T47D (cell line): ENCODE measurements at regions not wholly inside any gene's neighbourhood (a gene's known extent, or its start where the extent isn't known, plus 50 kb on each side); places are given as distances from the start of the nearest gene placed in this dataset.
A peak's percentile ranks its signal among the peaks of the same experiment; 100 is the strongest.
"Not testable (repeated sequence)": the region's sequence is repeated elsewhere in the genome, so short reads cannot be mapped to it uniquely, and the experiment has no call there.

ENCODE experiments used
- DNase-seq, 2 experiments: peaks; one replicate each; pipeline versions ENCODE4 v3.0.0 to v3.0.0-alpha.2; 2011 to 2012; ENCODE audit warnings: low read depth in 1 of 2, low spot score in 1 of 2
- JUND ChIP-seq: IDR thresholded peaks from 2 replicates; pipeline ENCODE4 v1.6.1; 2012; ENCODE audit warnings: low read depth
- in situ Hi-C: cut with HindIII; loops from 2 replicates; pipeline ENCODE4 v1.10.0; 2016; ENCODE audit warnings: low sequenced_read_pairs, low pct_unique_long_range_greater_than_20kb

DNA sequence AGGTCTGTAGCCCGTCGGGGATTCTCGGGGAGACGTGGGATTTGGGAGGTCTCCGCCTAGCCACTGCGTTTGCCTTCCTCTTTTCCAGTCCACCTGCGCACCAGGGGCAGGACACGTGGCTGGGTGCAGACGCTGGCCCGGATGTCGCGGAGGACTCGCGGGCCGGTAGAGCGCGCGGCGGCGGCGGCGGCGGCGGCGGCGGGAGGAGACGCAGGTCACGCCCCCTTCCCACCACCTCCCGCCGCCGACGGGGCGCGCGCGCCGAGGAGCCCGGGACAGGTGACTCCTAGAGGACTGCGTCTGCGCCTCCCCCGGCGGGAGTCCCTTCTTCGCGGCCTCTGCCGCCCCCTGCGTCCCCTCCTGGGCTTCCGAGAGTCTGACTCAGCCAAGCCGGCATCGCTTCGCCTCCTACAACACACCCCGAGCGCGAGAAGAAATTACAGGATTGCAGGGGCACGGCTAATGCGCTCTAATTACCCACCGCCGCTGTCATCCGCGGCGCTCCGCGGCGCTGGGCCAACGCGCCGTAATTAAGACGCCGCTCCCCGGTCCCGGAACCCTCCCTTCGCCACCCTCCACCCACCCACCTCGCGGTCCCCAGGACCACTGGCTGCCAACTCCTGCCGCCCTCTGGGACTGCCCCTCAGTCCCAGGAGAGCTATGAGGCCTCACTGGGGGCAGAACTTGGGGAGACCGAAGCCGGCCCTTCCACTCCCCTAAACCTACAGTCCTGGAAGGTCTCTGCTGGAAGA lies 124.5 kb downstream of the MRPL14 start:
- DNase-seq = peak in 1 of 2 experiments; percentile 55
- in situ Hi-C loops = no loop called here
- TF ChIP-seq JUND = no peak

DNA sequence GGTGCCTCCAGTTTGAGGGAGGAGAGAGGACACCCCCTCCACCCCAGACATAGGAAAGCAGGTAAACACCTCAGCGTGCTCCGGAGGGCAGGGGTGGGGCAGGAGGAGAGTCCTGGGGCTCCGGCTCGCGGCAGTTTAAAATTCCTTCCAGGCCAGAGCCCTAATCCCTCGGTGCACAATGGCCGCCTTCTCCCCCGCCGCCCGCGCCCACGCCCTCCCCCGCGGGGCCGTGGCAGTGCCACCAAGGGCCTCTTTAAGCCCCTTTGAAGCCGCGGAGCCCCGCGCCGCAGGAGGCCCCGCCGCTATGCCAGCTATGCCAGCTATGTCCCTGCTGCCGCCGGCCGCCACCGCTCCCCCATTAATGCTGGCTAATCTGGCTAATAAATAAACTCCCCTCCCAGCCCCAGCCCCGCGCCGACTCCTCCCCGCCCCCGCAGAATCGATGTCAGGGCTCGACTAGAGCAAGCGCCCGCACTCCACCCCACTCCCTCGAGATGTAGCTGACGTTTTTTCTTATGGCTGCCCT lies 125.1 kb downstream of the MRPL14 start:
- no peak for TF ChIP-seq JUND
- peak in 1 of 2 experiments; percentile 42 for DNase-seq

DNA sequence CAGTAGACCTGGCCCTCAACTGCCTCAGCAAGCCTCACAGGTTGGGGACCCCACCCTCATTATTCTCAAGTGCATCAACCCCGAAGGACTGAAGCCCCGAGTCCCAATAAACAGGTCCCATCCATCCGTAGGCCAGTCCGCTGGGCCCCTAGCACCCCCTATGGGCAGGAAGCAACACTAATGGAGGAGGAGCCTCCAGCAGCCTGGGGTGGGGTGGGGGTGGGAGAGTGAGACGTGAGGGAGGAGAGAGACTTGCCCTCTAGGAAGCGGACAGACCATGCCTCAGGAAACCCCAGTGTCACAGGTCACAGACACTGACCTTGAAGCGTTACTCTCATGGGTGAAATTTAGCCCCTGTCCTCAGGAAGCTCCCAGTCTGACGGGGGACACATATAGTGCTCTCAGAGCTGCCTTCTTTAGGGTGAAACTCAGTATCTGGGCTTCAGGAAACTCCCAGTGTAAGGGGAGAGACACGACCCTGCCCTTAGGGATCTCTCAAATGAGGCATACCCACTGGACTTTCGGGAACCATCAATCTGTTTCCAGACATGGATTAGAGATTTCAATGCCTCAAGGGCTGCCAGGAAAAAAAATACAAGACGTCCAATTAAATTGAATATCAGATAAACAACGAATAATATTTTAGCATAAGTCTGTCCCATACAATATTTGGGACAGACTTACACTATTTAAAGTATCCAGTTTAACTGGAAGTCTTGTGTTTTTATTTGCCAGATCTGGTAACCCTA lies 125.8 kb downstream of the MRPL14 start:
- in situ Hi-C loops = no loop called here
- peak in 1 of 2 experiments; percentile 35 for DNase-seq
- TF ChIP-seq JUND = no peak

More for the DNA sequence above, 125.1 kb downstream of the MRPL14 start:
- in situ Hi-C loops = no loop called here

DNA sequence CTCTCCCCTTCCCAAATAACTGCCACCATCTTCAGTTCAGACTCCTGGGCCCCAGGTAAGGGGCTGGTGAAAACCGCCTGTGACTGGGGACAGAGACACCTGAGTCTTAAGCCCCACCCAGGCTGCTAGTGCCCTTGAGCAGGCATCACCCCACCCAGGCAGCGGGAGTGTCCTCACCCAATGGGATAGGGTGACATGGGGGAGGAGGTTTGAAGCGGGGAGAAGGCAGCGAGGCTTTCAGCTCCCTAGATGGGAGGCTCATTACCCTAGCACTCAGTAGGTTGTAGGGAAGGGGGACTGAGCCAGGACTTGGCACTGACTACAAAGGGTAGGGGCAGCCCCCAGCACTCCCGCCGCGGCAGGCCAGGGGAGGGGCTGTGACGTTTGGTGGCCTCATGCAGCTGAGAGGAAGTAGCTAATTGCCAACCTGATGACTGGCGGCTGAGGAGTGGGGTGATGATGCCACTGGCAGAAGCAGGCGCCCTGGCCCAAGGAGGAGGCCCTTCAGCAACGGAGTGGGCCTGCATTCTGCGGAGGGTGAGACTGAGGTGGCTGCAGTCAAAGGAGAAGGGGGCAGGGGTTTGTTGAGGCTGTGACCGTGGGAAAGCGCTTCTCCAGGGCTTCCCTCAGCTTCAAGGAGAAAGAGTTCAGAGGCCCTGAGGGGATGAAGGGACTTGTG lies 126.9 kb downstream of the MRPL14 start:
- DNase-seq = no peak
- in situ Hi-C loops = no loop called here
- TF ChIP-seq JUND = no peak

DNA sequence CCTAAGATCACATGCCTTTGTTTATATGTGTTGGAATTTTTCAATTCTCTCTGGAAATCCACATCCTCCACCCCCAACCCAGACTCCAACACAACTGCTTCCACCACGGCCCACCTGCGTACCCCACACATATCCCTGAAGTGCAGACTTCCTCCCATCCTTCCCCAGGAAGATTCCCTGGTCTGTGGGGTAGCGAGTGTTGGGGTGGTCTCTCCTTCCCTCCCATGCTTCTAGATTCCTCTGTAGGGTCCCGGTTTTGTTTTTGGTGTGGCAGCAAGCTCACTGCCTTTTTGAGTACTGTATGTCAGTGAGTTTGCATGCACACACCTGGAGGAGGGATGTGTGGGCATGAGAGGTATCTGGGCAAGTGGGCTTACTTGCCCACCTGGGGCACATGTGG lies 127.6 kb downstream of the MRPL14 start:
- DNase-seq = no peak
- no peak for TF ChIP-seq JUND
- in situ Hi-C loops = no loop called here

DNA sequence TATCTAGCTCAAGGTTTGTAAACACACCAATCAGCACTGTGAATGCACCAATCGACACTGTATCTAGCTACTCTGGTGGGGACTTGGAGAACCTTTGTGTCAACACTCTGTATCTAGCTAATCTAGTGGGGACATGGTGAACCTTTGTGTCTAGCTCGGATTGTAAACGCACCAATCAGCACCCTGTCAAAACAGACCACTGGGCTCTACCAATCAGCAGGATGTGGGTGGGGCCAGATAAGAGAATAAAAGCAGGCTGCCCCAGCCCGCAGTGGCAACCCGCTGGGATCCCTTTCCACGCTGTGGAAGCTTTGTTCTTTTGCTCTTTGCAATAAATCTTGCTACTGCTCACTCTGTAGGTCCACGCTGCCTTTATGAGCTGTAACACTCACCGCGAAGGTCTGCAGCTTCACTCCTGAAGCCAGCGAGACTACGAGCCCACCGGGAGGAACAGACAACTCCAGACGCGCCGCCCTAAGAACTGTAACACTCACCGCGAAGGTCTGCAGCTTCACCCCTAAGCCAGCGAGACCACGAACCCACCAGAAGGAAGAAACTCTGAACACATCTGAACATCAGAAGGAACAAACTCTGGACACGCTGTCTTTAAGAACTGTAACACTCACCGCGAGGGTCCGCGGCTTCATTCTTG lies 128.5 kb downstream of the MRPL14 start:
- DNase-seq, in situ Hi-C loops: not testable (repeated sequence)

DNA sequence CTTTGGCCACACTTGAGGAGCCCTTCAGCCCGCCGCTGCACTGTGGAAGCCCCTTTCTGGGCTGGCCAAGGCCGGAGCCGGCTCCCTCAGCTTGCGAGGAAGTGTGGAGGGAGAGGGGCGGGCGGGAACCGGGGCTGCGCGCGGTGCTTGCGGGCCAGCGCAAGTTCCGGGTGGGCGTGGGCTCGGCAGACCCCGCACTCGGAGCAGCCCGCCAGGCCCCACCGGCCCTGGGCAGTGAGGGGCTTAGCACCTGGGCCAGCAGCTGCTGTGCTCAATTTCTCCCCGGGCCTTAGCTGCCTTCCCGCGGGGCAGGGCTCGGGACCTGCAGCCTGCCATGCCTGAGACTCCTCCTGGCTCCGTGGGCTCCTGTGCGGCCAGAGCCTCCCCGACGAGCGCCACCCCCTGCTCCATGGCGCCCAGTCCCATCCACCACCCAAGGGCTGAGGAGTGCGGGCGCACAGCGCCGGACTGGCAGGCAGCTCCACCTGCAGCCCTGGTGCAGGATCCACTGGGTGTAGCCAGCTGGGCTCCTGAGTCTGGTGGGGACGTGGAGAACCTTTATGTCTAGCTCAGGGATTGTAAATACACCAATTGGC lies 129.2 kb downstream of the MRPL14 start:
- in situ Hi-C loops, DNase-seq: not testable (repeated sequence)

DNA sequence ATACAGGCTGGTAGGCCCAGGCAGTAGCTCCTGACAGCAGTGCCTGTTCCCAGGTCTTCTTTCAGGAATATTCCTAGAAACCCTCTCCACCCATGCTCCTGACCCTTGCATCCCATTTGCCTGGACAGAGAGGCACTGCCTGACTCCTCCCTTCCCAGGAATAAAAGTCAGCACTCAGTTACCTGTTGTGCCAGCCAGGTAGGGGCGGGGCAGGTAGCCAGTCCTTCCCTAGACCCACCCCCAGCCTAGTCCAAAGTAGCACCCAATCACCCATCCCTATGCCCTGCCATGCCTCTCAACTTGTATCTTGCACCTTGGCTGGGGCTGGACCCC lies 129.9 kb downstream of the MRPL14 start:
- no peak for TF ChIP-seq JUND
- in situ Hi-C loops = no loop called here

DNA sequence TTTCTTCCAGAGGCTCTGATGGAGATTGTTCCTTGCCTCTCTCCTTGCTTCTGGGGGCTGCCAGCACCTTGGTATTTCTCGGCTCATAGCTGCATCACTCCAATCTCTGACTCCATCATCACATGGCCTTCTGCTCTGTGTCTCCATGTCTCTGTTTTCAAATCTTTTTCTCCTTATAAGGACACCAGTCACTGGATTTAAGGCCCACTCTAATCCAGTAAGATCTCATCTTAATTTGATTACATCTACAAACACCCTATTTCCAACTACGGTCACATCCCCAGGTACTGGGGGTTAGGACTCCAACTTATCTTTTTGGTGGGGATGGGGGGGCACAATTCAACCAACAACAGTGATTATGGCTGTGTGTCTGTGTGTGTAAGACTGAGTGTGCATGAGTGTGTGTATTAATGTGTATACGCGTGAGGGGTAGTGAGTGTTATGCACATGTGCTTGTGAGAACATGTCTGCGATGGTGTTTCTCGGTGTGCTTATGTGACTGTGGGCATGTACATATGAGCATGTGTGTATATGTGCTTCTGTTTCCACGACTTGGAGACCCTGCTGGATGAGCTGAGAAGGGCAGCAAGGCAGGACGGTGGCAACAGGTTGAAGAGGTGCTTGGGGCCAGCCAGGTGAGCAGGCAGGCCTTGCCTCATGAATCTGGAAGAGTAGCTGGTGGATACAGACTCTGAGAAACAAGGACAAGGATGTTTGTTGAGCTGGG lies 130.5 kb downstream of the MRPL14 start:
- DNase-seq = no peak
- in situ Hi-C loops = no loop called here
- no peak for TF ChIP-seq JUND

More for the DNA sequence above, 129.9 kb downstream of the MRPL14 start:
- no peak for DNase-seq

DNA sequence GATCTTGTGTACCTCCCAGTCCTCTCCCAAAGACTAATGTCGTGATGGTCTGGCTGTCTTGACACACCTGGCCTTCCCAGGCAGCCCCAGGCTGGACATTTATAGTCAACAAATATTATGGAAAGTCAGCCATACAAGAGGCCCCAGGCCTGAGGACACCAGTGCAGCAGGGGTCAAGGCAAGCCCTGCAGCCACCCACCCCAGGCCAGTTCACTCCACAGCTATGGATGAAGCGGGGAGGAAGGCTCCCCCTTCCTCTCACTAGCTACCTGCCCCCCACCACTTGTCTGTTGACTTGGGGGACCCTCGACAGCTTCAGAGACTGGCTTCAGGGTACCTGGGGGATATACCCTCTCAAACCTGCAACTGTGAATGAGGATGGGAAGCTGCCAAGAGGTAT lies 132.1 kb downstream of the MRPL14 start:
- in situ Hi-C loops = no loop called here
- DNase-seq = no peak
- no peak for TF ChIP-seq JUND

DNA sequence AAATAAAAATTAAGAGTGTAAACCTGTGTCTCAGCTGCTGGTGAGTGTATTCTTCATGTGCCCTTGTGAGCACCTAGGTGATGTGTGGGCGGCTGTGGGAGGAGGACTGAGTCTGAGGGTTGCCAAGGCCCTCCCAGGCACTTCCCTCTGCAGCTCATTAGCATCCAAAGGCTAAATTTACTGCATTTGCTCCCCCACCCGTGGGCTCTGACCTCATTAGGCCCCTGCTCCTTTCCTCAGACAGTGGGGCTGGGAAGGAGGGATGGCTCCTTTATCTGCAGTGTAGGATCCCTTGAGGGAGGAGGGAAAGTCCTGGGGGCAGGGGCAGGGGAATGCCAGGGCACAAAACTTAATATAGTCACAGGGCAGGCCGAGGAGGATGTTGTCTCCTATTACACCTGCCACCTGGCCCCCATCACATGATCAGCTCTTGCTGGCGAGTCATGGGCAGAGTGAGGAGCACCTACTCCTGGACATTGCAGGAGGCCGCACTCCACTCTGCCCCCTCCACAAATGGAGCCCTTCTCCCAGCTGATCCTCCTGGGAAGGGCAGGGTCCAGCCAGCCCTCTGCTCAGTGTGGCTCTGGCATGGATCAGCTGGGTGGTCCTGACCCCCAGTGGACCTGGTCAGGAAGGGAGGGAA lies 133.2 kb downstream of the MRPL14 start:
- in situ Hi-C loops = no loop called here
- DNase-seq = peak in 1 of 2 experiments; percentile 68
- no peak for TF ChIP-seq JUND
